ENCODE measurements at regions not wholly inside any gene's neighbourhood (a gene's known extent, or its start where the extent isn't known, plus 50 kb on each side); places are given as distances from the start of the nearest gene placed in this dataset.

- TF ChIP-seq POLR2A (IDR thresholded peaks at IDR 0.05) = no peak
- no peak for TF ChIP-seq CTCF (IDR thresholded peaks at IDR 0.05)
Observed at GRCh38 chr3:160150525-160150924, 74.7 kb upstream of the C3orf80 start.
